Calu3 (cell line): ENCODE measurements at regions not wholly inside any gene's neighbourhood (a gene's known extent, or its start where the extent isn't known, plus 50 kb on each side); places are given as distances from the start of the nearest gene placed in this dataset.

Experiments used
- BruUV-seq: library from RNA; stranded (reverse); fragments of 400-500 nt; replicated peaks from 2 replicates; lab custom pipeline; 2021; lab: Mats Ljungman, UMichigan
- CTCF ChIA-PET: fragments of 300-600 bp; sonication (Branson Sonifier 250); formaldehyde crosslinking; loops from one replicate; lab custom pipeline; 2022; ENCODE audit warnings: antibody characterized with exemption; lab: Charles Lee
- DNase-seq: peaks from one replicate; pipeline ENCODE4 v3.0.0; 2022
- H3K27ac Mint-ChIP-seq: one replicate; pipeline ENCODE4 v1.8.0; 2022; ENCODE audit warnings: mixed read lengths; ENCODE audit not compliant: unreplicated experiment
- H3K27me3 Mint-ChIP-seq: one replicate; pipeline ENCODE4 v1.8.0; 2022; ENCODE audit warnings: mixed read lengths; ENCODE audit not compliant: unreplicated experiment
- H3K36me3 Mint-ChIP-seq: one replicate; pipeline ENCODE4 v1.8.0; 2022; ENCODE audit warnings: mild to moderate bottlenecking, moderate library complexity, mixed read lengths; ENCODE audit not compliant: insufficient read depth, unreplicated experiment
- H3K4me1 Mint-ChIP-seq: one replicate; pipeline ENCODE4 v1.8.0; 2022; ENCODE audit warnings: mild to moderate bottlenecking, low read depth, mixed read lengths; ENCODE audit not compliant: unreplicated experiment
- H3K4me3 Mint-ChIP-seq: one replicate; pipeline ENCODE4 v1.8.0; 2022; ENCODE audit warnings: mild to moderate bottlenecking, low read depth, moderate library complexity, mixed read lengths; ENCODE audit not compliant: unreplicated experiment
- H3K9me3 Mint-ChIP-seq: one replicate; pipeline ENCODE4 v1.8.0; 2022; ENCODE audit warnings: low read depth, mixed read lengths; ENCODE audit not compliant: unreplicated experiment
- intact Hi-C: fragments of 100-400 bp; cut with micrococcal nuclease; formaldehyde crosslinking; loops from one replicate; pipeline ENCODE4 v1.10.0; 2022; ENCODE audit not compliant: unreplicated experiment
- TF ChIP-seq, protein P1 (sequence below): fragments of 200-600 bp; IDR thresholded peaks from one replicate; pipeline ENCODE4 v1.8.0; 2022; ENCODE audit warnings: antibody characterized with exemption; ENCODE audit not compliant: unreplicated experiment

DNA sequence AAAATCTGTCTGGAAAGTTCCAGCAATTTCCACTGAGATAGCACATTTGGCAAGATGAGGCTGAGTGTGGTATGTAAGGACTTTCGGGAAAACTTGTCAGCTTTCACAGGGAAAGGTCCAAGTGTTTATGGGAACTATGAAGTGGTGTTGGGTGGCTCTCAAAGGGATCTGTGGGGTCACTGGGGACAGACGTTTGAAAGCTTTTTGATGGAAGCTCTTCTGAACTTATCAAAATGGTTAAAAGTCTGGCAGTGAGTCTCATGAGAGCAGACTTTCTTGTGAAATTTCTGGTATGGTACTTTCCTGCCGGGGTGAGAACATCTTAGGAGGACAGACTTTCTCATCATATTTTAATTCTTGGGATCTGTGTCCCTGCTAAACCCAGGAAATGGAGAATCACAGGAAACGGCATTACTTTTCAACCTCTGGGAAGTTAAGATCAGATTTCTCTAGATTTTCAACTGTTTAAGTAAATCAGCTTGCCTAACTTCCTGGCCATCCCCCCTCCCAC, 546.3 kb upstream of the ZEB2 start:
- CTCF ChIA-PET = no interaction called here
- no peak overlapping the region for H3K4me3 Mint-ChIP-seq
- no peak for DNase-seq

DNA sequence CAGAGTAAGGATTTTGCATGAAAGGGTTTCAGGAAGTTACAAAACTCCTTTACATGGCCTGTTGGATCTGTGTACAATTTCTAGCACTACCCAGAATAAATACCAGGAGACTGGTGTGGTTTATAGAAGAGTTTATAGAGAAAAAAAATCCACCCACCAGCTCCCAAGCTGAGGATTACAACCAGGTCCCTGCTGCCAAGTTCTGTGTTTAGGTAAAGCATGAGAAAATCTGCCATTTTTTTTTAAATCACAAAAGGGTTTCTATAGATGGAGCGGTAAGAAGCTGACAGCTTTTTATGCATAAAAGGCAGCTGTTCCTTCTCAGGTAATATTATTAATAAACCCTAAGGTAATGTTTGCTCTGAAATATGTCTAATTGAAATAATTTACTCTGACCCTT, 545.4 kb upstream of the ZEB2 start:
- no peak for DNase-seq
- Mint-ChIP-seq H3K4me3 (no peak overlapping the region), H3K36me3 (no peaks in the 10 kb centered on the region), H3K9me3 (peaks cover 4% of the 10 kb centered on the region), H3K27ac (no peak overlapping the region), H3K4me1 (no peaks in the 10 kb centered on the region), H3K27me3 (no peaks in the 10 kb centered on the region)
- intact Hi-C loops = loop anchor here (10.0 kb wide), 1 partner anchor 1809 kb away; no protein-coding TSS in a partner anchor
- CTCF ChIA-PET = no interaction called here
- TF ChIP-seq, protein P1, sequence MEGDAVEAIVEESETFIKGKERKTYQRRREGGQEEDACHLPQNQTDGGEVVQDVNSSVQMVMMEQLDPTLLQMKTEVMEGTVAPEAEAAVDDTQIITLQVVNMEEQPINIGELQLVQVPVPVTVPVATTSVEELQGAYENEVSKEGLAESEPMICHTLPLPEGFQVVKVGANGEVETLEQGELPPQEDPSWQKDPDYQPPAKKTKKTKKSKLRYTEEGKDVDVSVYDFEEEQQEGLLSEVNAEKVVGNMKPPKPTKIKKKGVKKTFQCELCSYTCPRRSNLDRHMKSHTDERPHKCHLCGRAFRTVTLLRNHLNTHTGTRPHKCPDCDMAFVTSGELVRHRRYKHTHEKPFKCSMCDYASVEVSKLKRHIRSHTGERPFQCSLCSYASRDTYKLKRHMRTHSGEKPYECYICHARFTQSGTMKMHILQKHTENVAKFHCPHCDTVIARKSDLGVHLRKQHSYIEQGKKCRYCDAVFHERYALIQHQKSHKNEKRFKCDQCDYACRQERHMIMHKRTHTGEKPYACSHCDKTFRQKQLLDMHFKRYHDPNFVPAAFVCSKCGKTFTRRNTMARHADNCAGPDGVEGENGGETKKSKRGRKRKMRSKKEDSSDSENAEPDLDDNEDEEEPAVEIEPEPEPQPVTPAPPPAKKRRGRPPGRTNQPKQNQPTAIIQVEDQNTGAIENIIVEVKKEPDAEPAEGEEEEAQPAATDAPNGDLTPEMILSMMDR = no peak
- BruUV-seq = no TSS peak

More for the DNA sequence above, 546.3 kb upstream of the ZEB2 start:
- intact Hi-C loops = loop anchor here (10.0 kb wide), 1 partner anchor 1809 kb away; no protein-coding TSS in a partner anchor
- Mint-ChIP-seq H3K4me1 (no peaks in the 10 kb centered on the region), H3K27ac (no peak overlapping the region), H3K9me3 (peaks cover 4% of the 10 kb centered on the region), H3K27me3 (no peaks in the 10 kb centered on the region), H3K36me3 (no peaks in the 10 kb centered on the region)
- TF ChIP-seq, protein P1 = no peak
- BruUV-seq = no TSS peak

DNA sequence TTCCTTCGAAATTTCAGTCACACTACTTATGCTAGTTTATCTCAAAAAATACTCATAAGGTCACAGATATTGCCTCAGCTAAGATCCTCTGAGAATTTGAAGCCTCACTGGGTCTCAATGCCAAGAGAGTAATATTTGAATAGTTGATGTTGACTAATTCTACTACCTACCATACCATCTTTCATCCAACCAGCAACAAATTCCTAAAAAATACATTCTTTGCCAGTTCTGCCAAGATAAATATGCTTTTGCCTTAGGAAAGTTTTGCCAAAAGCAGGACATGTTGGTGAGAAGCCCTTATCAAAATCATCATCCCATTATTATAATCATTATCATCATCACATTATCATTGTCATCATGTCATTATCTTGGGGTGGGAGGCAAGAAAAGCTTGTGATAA, 544.6 kb upstream of the ZEB2 start:
- H3K4me3 Mint-ChIP-seq = no peak overlapping the region
- peaks cover 2% of the 10 kb centered on the region for H3K9me3 Mint-ChIP-seq
- CTCF ChIA-PET = no interaction called here
- intact Hi-C loops = loop anchor here (10.0 kb wide), 1 partner anchor 1810 kb away; no protein-coding TSS in a partner anchor
- H3K4me1 Mint-ChIP-seq = no peaks in the 10 kb centered on the region
- H3K36me3 Mint-ChIP-seq = no peaks in the 10 kb centered on the region
- H3K27ac Mint-ChIP-seq = no peak overlapping the region
- no peak for DNase-seq
- BruUV-seq = no TSS peak
- TF ChIP-seq, protein P1 = no peak
- H3K27me3 Mint-ChIP-seq = no peaks in the 10 kb centered on the region

DNA sequence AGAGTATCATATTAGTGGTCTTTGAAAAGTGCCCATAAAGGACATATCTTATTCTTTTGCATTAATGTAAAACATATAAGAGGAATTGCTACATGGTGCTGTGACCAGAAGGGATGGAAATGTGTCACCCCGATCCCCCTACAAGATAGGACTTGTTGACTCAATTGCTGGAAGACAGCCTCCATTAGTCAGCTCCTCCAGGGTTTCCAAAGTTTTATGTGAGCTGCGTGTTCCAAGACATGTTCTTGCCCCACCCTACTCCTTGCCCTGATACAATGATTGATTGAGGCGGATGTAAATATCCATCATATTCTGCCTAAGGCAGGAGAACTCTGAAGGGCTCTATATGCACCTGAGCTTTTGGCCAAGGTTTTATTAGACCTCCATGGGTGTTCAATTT, 541.0 kb upstream of the ZEB2 start:
- no peaks in the 10 kb centered on the region for H3K36me3 Mint-ChIP-seq
- H3K4me3 Mint-ChIP-seq = no peak overlapping the region
- H3K9me3 Mint-ChIP-seq = peaks cover 2% of the 10 kb centered on the region
- no peaks in the 10 kb centered on the region for H3K27me3 Mint-ChIP-seq
- no peak for DNase-seq
- TF ChIP-seq, protein P1 = no peak
- CTCF ChIA-PET = no interaction called here
- intact Hi-C loops = loop anchor here (10.0 kb wide), 1 partner anchor 1814 kb away; no protein-coding TSS in a partner anchor
- H3K27ac Mint-ChIP-seq = no peak overlapping the region
- BruUV-seq = no TSS peak
- no peaks in the 10 kb centered on the region for H3K4me1 Mint-ChIP-seq
